ENCODE measurements at regions not wholly inside any gene's neighbourhood (a gene's known extent, or its start where the extent isn't known, plus 50 kb on each side); places are given as distances from the start of the nearest gene placed in this dataset.
"Not testable (repeated sequence)": the region's sequence is repeated elsewhere in the genome, so short reads cannot be mapped to it uniquely, and the experiment has no call there.

DNA sequence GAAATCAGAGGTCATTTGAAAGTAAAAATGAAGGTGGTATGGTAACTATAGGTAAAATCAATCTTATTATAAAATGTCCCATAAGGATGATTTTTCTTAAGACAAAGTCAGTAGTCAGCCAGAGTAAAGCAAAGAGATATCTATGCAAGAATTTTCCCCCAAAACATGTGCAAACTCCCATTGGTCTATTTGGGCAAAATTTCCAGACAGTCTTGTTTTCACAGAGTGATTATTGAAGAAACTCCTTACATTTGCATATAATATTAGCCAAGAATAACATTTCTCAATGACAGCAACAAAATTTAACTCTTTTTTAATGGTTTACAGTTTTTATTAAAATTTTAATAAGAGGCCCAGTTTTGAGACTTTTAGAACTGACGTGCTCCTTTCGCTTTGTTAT is 406.1 kb upstream of the GRAMD2B start:
- Histone ChIP-seq H3K36me3 (ENCODE audit: control insufficient read depth, insufficient read depth, low read length) (no peaks in the 10 kb centered on the region), H3K4me1 (ENCODE audit: control insufficient read depth, insufficient read depth, low read length) (no peaks in the 10 kb centered on the region), H3K27ac (ENCODE audit: low read length) (no peak overlapping the region), H3K27me3 (ENCODE audit: control insufficient read depth, insufficient read depth, low read length) (no peaks in the 10 kb centered on the region), H3K9me3 (ENCODE audit: control insufficient read depth, low read depth, low read length) (no peaks in the 10 kb centered on the region), H3K4me3 (ENCODE audit: low read length) (no peak overlapping the region)
- WGBS (ENCODE audit: insufficient coverage, low lambda C conversion rate): 94% methylated on average over 2 of the region's 2 CpGs
- no peak for DNase-seq

DNA sequence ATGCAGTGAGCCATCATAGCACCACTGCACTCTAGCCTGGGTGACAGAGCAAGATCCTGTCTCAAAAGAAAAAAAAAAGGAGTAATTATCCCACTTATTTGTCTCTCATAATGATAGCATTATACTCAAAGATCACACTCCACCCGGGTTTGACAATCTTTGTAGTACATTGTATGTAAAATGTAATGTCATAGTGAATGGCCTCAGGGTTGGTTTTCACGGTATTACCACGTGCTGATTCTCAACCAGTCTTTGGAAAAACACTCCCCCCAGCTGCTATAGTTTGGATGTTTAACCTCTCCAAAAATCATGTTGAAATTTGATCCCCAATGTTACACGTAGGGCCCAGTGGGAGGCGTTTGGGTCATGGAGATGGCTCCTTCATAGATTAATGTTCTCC is 402.4 kb upstream of the GRAMD2B start:
- no peaks in the 10 kb centered on the region for H3K27me3 ChIP-seq (ENCODE audit: control insufficient read depth, insufficient read depth, low read length)
- H3K4me1 ChIP-seq (ENCODE audit: control insufficient read depth, insufficient read depth, low read length): no peaks in the 10 kb centered on the region
- H3K9me3 ChIP-seq (ENCODE audit: control insufficient read depth, low read depth, low read length): no peaks in the 10 kb centered on the region
- no peak overlapping the region for H3K27ac ChIP-seq (ENCODE audit: low read length)
- H3K4me3 ChIP-seq (ENCODE audit: low read length): no peak overlapping the region
- DNase-seq: no peak
- H3K36me3 ChIP-seq (ENCODE audit: control insufficient read depth, insufficient read depth, low read length): no peaks in the 10 kb centered on the region
- no CpG with 5 or more reads among the region's 5 CpGs for WGBS (ENCODE audit: insufficient coverage, low lambda C conversion rate)

DNA sequence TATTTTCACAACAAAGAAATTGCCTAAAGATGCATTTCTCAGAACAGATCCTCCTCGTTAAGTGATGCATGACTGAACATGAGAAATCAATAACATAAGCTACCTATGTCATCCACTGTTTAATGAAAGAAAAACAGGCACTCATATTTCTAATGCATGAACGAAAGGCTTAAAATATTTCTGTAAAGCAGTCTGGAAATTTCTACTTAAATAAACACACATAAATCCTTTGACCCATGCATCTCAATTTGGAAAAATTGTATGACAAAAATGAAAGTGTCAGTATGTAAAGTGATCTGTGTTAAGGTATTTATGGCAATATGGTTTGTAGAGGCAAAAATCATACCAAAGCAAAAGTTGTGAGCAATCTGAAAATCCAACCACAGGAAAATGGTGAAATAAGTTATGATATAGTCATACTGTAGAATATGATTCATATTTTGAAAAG is 399.2 kb upstream of the GRAMD2B start:
- Histone ChIP-seq H3K27me3 (ENCODE audit: control insufficient read depth, insufficient read depth, low read length) (no peaks in the 10 kb centered on the region), H3K27ac (ENCODE audit: low read length) (no peak overlapping the region), H3K4me3 (ENCODE audit: low read length) (no peak overlapping the region), H3K9me3 (ENCODE audit: control insufficient read depth, low read depth, low read length) (no peaks in the 10 kb centered on the region), H3K4me1 (ENCODE audit: control insufficient read depth, insufficient read depth, low read length) (no peaks in the 10 kb centered on the region), H3K36me3 (ENCODE audit: control insufficient read depth, insufficient read depth, low read length) (no peaks in the 10 kb centered on the region)
- DNase-seq: no peak
- WGBS (ENCODE audit: insufficient coverage, low lambda C conversion rate): 73% methylated on average over 2 of the region's 2 CpGs

DNA sequence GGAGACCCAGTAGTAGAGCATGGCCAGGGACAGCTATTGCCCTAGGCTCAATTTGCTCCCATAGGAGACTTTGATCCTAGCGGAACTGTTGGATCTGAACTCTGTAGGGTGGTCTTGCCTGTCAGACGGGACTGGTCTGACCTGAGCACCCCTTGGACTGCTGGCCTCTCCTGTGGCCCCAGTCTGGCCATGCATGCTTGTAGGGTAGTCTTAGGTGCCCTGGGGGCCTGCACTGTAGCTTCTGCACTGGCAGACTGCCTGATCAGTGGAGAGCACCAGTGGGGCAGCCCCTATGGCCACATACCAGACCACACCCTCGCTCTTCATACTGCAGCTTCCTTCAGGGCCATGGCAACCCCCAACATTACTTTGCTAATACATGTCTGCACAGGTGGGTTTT is 396.1 kb upstream of the GRAMD2B start:
- Histone ChIP-seq H3K27me3 (ENCODE audit: control insufficient read depth, insufficient read depth, low read length) (no peaks in the 10 kb centered on the region), H3K4me3 (ENCODE audit: low read length) (no peak overlapping the region), H3K27ac (ENCODE audit: low read length) (no peak overlapping the region), H3K36me3 (ENCODE audit: control insufficient read depth, insufficient read depth, low read length) (no peaks in the 10 kb centered on the region), H3K9me3 (ENCODE audit: control insufficient read depth, low read depth, low read length) (no peaks in the 10 kb centered on the region), H3K4me1 (ENCODE audit: control insufficient read depth, insufficient read depth, low read length) (no peaks in the 10 kb centered on the region)
- no CpG with 5 or more reads among the region's 3 CpGs for WGBS (ENCODE audit: insufficient coverage, low lambda C conversion rate)
- DNase-seq: no peak

DNA sequence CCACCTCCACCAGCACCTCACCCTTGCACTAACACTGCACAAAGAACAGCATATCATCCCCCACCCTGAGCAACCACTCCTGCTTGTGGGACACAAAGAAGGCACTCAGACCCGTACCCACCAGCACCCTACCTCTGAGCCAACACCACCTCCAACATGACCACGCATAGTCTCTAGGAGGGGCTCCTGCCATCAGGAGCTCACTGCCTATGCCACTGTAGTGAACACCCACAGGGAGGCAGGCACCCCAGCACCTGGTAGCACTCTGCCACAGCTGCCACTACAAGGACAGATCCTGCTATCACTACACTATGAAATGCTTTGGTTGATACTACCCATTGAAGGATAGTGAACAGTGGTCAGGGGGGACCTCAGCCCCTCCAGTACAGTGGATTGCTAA is 395.6 kb upstream of the GRAMD2B start:
- no peak for DNase-seq
- no CpG with 5 or more reads among the region's 2 CpGs for WGBS (ENCODE audit: insufficient coverage, low lambda C conversion rate)

DNA sequence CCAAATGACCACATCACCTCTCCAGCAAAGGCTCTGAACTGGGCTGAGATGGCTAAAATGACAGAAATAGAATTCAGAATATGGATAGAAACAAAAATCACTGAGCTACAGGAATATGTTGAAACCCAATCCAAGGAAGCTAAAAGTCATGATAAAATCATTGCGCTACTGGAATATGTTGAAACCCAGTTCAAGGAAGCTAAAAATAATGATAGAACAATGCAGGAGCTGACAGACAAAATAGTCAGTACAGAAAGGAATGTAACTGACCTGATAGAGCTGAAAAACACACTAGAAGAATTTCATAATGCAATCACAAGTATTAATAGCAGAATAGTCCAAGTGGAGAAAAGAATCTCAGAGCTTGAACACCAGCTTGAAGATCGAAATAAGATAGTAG is 394.9 kb upstream of the GRAMD2B start:
- H3K4me3 ChIP-seq (ENCODE audit: low read length): no peak overlapping the region
- 94% methylated on average over 2 of the region's 2 CpGs for WGBS (ENCODE audit: insufficient coverage, low lambda C conversion rate)
- no peaks in the 10 kb centered on the region for H3K36me3 ChIP-seq (ENCODE audit: control insufficient read depth, insufficient read depth, low read length)

More for the DNA sequence above, 395.6 kb upstream of the GRAMD2B start:
- H3K4me3 ChIP-seq (ENCODE audit: low read length): no peak overlapping the region
- no peaks in the 10 kb centered on the region for H3K36me3 ChIP-seq (ENCODE audit: control insufficient read depth, insufficient read depth, low read length)
- H3K27ac ChIP-seq (ENCODE audit: low read length): no peak overlapping the region
- H3K27me3 ChIP-seq (ENCODE audit: control insufficient read depth, insufficient read depth, low read length): no peaks in the 10 kb centered on the region
- no peaks in the 10 kb centered on the region for H3K9me3 ChIP-seq (ENCODE audit: control insufficient read depth, low read depth, low read length)
- no peaks in the 10 kb centered on the region for H3K4me1 ChIP-seq (ENCODE audit: control insufficient read depth, insufficient read depth, low read length)

DNA sequence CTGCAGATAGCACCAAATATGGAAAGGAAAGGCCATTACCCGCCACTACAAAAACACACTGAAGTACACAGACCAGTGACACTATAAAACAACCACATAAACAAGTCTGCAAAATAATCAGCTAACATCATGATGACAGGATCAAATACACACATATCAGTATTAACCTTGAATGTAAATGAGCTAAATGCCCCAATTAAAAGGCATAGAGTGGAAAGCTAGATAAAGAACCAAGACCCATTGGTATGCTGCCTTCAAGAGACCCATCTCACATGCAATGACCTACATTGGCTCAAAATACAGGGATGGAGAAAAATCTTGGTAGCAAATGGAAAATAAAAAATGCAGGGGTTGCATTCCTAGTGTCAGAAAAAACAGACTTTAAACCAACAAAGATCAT is 393.9 kb upstream of the GRAMD2B start:
- not testable (repeated sequence) for H3K4me1 ChIP-seq (ENCODE audit: control insufficient read depth, insufficient read depth, low read length); H3K27ac ChIP-seq (ENCODE audit: low read length); H3K36me3 ChIP-seq (ENCODE audit: control insufficient read depth, insufficient read depth, low read length); H3K4me3 ChIP-seq (ENCODE audit: low read length); H3K27me3 ChIP-seq (ENCODE audit: control insufficient read depth, insufficient read depth, low read length); H3K9me3 ChIP-seq (ENCODE audit: control insufficient read depth, low read depth, low read length); DNase-seq
- WGBS (ENCODE audit: insufficient coverage, low lambda C conversion rate): no CpG with 5 or more reads among the region's 1 CpG

More for the DNA sequence above, 394.9 kb upstream of the GRAMD2B start:
- no peak overlapping the region for H3K27ac ChIP-seq (ENCODE audit: low read length)
- DNase-seq: no peak
- H3K4me1 ChIP-seq (ENCODE audit: control insufficient read depth, insufficient read depth, low read length): no peaks in the 10 kb centered on the region
- H3K9me3 ChIP-seq (ENCODE audit: control insufficient read depth, low read depth, low read length): no peaks in the 10 kb centered on the region
- no peaks in the 10 kb centered on the region for H3K27me3 ChIP-seq (ENCODE audit: control insufficient read depth, insufficient read depth, low read length)

DNA sequence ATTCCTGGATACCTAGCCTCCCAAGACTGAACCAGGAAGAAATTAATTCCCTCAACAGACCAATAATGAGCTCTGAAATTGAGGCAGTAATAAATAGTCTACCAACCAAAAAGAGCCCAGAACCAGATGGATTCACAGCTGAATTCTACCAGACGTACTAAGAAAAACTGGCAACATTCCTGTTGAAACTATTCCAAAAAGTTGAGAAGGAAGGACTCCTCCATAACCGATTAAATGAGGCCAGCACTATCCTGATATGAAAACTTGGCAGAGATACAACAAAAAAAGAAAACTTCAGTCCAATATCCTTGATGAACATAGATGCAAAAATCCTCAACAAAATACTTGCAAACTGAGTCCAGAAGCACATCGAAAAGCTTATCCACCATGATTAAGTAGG is 392.5 kb upstream of the GRAMD2B start:
- no peak overlapping the region for H3K27ac ChIP-seq (ENCODE audit: low read length)
- H3K36me3 ChIP-seq (ENCODE audit: control insufficient read depth, insufficient read depth, low read length): no peaks in the 10 kb centered on the region
- WGBS (ENCODE audit: insufficient coverage, low lambda C conversion rate): 100% methylated on average over 1 of the region's 3 CpGs

DNA sequence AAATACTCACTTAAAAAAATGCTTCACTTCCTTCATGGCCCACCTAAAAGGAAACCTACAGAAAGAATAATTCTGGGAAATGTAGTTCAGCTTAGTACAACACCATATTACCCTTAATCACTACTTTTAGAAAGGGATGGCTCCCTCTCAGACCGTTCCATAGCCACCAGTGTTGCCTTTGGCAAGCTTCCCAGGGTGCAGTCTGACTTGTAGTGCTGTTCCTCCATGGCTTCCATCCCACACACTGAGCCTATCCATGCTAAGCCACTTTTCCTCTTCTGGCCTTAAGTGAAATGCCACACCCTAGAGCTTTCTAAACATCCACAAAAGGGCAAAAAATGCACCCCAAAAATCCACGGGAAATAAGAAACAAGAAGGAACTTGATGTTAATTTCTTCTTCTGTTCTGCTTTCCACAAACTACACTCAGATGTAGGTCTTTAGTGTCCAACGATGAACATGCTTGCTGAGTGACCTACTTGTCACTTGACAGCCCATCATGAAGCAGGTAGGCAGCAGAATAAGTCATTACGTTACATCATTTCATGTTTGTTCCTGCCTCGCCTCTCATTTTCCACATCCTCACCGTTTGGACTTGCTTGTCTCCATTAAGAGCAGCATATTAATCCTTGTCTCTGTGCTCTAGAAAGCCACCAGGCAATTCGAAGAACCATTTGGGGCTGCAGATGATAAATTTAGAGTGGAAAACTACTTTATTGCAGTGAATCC is 391.1 kb upstream of the GRAMD2B start:
- DNase-seq: no peak
- Histone ChIP-seq H3K27me3 (ENCODE audit: control insufficient read depth, insufficient read depth, low read length) (no peaks in the 10 kb centered on the region), H3K9me3 (ENCODE audit: control insufficient read depth, low read depth, low read length) (no peaks in the 10 kb centered on the region), H3K4me3 (ENCODE audit: low read length) (no peak overlapping the region), H3K4me1 (ENCODE audit: control insufficient read depth, insufficient read depth, low read length) (no peaks in the 10 kb centered on the region), H3K27ac (ENCODE audit: low read length) (no peak overlapping the region), H3K36me3 (ENCODE audit: control insufficient read depth, insufficient read depth, low read length) (no peaks in the 10 kb centered on the region)
- 90% methylated on average over 2 of the region's 7 CpGs for WGBS (ENCODE audit: insufficient coverage, low lambda C conversion rate)

More for the DNA sequence above, 392.5 kb upstream of the GRAMD2B start:
- Histone ChIP-seq H3K4me3 (ENCODE audit: low read length) (no peak overlapping the region), H3K9me3 (ENCODE audit: control insufficient read depth, low read depth, low read length) (no peaks in the 10 kb centered on the region), H3K4me1 (ENCODE audit: control insufficient read depth, insufficient read depth, low read length) (no peaks in the 10 kb centered on the region), H3K27me3 (ENCODE audit: control insufficient read depth, insufficient read depth, low read length) (no peaks in the 10 kb centered on the region)
- DNase-seq: no peak

DNA sequence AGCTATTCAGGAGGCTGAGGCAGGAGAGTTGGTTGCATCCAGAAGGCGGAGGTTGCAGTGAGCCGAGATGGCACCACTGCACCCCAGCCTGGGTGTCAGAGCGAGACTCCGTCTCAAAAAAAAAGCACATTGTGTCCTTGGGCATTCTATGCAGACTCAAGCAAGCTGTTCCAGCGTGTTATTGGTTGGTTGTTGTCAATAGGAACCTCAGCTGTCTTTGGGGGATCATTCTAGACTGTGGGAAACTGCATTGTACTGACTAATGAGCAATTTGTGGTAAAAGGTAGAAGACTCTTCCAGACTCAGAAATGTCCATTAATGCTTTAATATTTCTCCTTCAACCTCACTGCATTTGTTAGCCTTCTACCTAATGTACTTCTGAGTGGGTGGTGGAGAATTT is 379.5 kb upstream of the GRAMD2B start:
- H3K9me3 ChIP-seq (ENCODE audit: control insufficient read depth, low read depth, low read length): no peaks in the 10 kb centered on the region
- H3K4me1 ChIP-seq (ENCODE audit: control insufficient read depth, insufficient read depth, low read length): no peaks in the 10 kb centered on the region
- H3K27ac ChIP-seq (ENCODE audit: low read length): no peak overlapping the region
- no peaks in the 10 kb centered on the region for H3K36me3 ChIP-seq (ENCODE audit: control insufficient read depth, insufficient read depth, low read length)
- no CpG with 5 or more reads among the region's 5 CpGs for WGBS (ENCODE audit: insufficient coverage, low lambda C conversion rate)
- H3K4me3 ChIP-seq (ENCODE audit: low read length): no peak overlapping the region
- H3K27me3 ChIP-seq (ENCODE audit: control insufficient read depth, insufficient read depth, low read length): no peaks in the 10 kb centered on the region
- peak in 1 of 2 donors; percentile 5 for DNase-seq

DNA sequence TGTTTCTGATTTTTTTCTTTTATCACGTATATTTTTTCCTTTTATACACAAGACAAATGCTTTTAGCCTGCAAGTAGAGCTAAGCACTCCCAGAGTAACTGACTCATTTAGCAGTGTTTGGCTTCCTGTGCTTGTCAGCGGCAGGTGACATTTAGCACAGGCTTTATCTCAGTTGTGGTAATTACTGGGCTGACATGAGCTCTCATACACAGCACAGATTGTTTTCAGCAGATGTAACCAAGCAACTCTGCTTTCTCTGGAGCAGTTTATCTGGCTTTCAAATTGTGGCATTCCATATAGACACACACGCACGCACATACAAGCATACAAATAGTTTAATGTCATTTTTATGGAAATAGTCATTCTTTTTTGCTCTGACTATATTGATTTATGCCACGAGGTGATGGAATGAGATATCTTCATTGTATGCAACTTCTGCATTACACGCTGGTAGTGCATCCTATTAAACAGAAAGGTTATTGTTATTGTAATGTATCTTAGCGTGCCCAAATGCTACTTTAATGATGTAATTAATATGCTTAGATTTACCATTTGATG is 379.0 kb upstream of the GRAMD2B start:
- Histone ChIP-seq H3K27ac (ENCODE audit: low read length) (no peak overlapping the region), H3K9me3 (ENCODE audit: control insufficient read depth, low read depth, low read length) (no peaks in the 10 kb centered on the region)

More for the DNA sequence above, 379.0 kb upstream of the GRAMD2B start:
- no peaks in the 10 kb centered on the region for H3K27me3 ChIP-seq (ENCODE audit: control insufficient read depth, insufficient read depth, low read length)
- no peak overlapping the region for H3K4me3 ChIP-seq (ENCODE audit: low read length)
- no peaks in the 10 kb centered on the region for H3K4me1 ChIP-seq (ENCODE audit: control insufficient read depth, insufficient read depth, low read length)
- WGBS (ENCODE audit: insufficient coverage, low lambda C conversion rate): 0% methylated on average over 1 of the region's 7 CpGs
- H3K36me3 ChIP-seq (ENCODE audit: control insufficient read depth, insufficient read depth, low read length): no peaks in the 10 kb centered on the region
- DNase-seq: peak; percentile 69 to 84
